Esophagus muscularis mucosa (tissue), 3 donors: ENCODE measurements at regions not wholly inside any gene's neighbourhood (a gene's known extent, or its start where the extent isn't known, plus 50 kb on each side); places are given as distances from the start of the nearest gene placed in this dataset.

Experiments
- CTCF ChIP-seq, 3 experiments: fragments of 200-600 bp in 2 of 3; fragments of 450-650 bp in 1 of 3; sonication (generic) in 2 of 3; IDR thresholded peaks; one replicate each; pipeline ENCODE4 v1.5.1; 2017 to 2019; ENCODE audit warnings: antibody characterized with exemption in 3 of 3, mild to moderate bottlenecking in 2 of 3, moderate library complexity in 1 of 3
- POLR2AphosphoS5 ChIP-seq, 2 donors: sonication (generic); formaldehyde crosslinking; IDR thresholded peaks; one replicate each; pipeline ENCODE4 v1.6.1; 2017; ENCODE audit warnings: antibody characterized with exemption in 2 of 2

- TF ChIP-seq CTCF (IDR thresholded peaks at IDR 0.05) (no peak), POLR2AphosphoS5 (IDR thresholded peaks at IDR 0.05) (no peak)
Measured at GRCh38 chr16:86965331-86965730, 351.9 kb downstream of the C16orf95 start.
